ENCODE measurements at regions not wholly inside any gene's neighbourhood (a gene's known extent, or its start where the extent isn't known, plus 50 kb on each side); places are given as distances from the start of the nearest gene placed in this dataset.

- TF ChIP-seq EZH2 (IDR thresholded peaks at IDR 0.05; ENCODE audit: borderline replicate concordance) (no peak), CTCF (IDR thresholded peaks at IDR 0.05; ENCODE audit: poor library complexity) (no peak), EZH2phosphoT487 (IDR thresholded peaks at IDR 0.05; ENCODE audit: low read depth, severe bottlenecking, unreplicated experiment) (no peak)
These were observed 1550.3 kb upstream of the LRRTM3 start for GRCh38 chr10:65375528-65375927.

Measured in hepatocyte (in vitro differentiated cells).